H1 (cell line): ENCODE measurements at regions not wholly inside any gene's neighbourhood (a gene's known extent, or its start where the extent isn't known, plus 50 kb on each side); places are given as distances from the start of the nearest gene placed in this dataset.

Experiments used
- KDM1A ChIP-seq: fragments of 200-600, 300-600 bp; sonication (generic); IDR thresholded peaks from 2 replicates; pipeline ENCODE4 v1.7.1; 2016; ENCODE audit warnings: mild to moderate bottlenecking, low read length, borderline replicate concordance
- POLR2AphosphoS5 ChIP-seq: IDR thresholded peaks from 2 replicates; pipeline ENCODE4 v1.6.1; 2011; ENCODE audit warnings: low read depth, low read length
- SP4 ChIP-seq: IDR thresholded peaks from 2 replicates; pipeline ENCODE4 v1.6.1; 2012; ENCODE audit warnings: low read length, inconsistent platforms
- YY1 ChIP-seq: IDR thresholded peaks from 2 replicates; pipeline ENCODE4 v1.6.1; 2011; ENCODE audit warnings: low read depth, mild to moderate bottlenecking, low read length
- ZNF274 ChIP-seq: IDR thresholded peaks from 2 replicates; pipeline ENCODE4 v1.7.0; 2012; ENCODE audit warnings: low read length, borderline replicate concordance; ENCODE audit errors: extremely low read depth
- TF ChIP-seq, protein P1 (sequence below): IDR thresholded peaks from 2 replicates; pipeline ENCODE4 v1.6.1; 2012; ENCODE audit warnings: inconsistent platforms

DNA sequence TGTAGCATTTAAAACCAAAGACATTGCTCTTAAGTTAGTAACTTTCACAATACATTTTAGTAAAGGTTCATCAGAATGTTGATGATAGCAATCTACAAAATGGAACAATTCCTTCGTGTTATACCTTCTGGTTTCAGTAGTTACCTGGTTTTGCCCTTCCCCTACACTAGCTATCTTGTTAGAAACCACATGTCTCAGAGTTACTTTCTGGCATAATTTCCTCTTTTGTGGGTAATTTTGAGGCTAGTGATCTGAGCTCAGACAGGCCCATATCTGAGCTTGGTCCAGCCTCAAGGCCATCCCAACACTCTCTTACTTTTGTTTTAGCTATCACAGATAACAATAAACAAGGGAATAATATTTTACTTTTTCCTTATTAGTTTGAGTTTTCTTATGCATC is 196.9 kb downstream of the KITLG start (continued):
- TF ChIP-seq KDM1A (no peak), YY1 (no peak), POLR2AphosphoS5 (no peak), ZNF274 (no peak), SP4 (no peak)
- TF ChIP-seq, protein P1, sequence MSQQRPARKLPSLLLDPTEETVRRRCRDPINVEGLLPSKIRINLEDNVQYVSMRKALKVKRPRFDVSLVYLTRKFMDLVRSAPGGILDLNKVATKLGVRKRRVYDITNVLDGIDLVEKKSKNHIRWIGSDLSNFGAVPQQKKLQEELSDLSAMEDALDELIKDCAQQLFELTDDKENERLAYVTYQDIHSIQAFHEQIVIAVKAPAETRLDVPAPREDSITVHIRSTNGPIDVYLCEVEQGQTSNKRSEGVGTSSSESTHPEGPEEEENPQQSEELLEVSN: no peak
- TF ChIP-seq, all 59 proteins: peak for 0
